Upper lobe of left lung (tissue), 6 donors: ENCODE measurements at regions not wholly inside any gene's neighbourhood (a gene's known extent, or its start where the extent isn't known, plus 50 kb on each side); places are given as distances from the start of the nearest gene placed in this dataset.

Experiments used
- ATAC-seq, 2 donors: fragments of 200-7000 bp; cut with Tn5 transposase; one replicate each; pipeline ENCODE4 v1.9.1; 2022; ENCODE audit warnings: mild to moderate bottlenecking in 2 of 2, moderate library complexity in 2 of 2; ENCODE audit not compliant: low FRiP score in 2 of 2
- DNase-seq, 2 donors: peaks; one replicate each; pipeline ENCODE4 v3.0.0-alpha.2; 2019 to 2020
- H3K27ac ChIP-seq, 4 donors: fragments of 200-600 bp; sonication (generic); one replicate each; pipeline ENCODE4 v1.5.1; 2016 to 2019
- H3K27me3 ChIP-seq, 4 donors: fragments of 200-600 bp; sonication (generic); one replicate each; pipeline ENCODE4 v1.5.1; 2017 to 2019
- H3K36me3 ChIP-seq, 4 donors: fragments of 200-600 bp; sonication (generic); one replicate each; pipeline ENCODE4 v1.5.1; 2016 to 2019
- H3K4me1 ChIP-seq, 4 donors: fragments of 200-600 bp; sonication (generic); one replicate each; pipeline ENCODE4 v1.5.1; 2018 to 2019
- H3K4me3 ChIP-seq, 4 donors: fragments of 200-600 bp; sonication (generic); one replicate each; pipeline ENCODE4 v1.5.1; 2017 to 2019; ENCODE audit warnings: mild to moderate bottlenecking in 2 of 4, moderate library complexity in 1 of 4
- H3K9me3 ChIP-seq, 4 donors: fragments of 200-600 bp; sonication (generic); one replicate each; pipeline ENCODE4 v1.5.1; 2018 to 2019
- EP300 ChIP-seq, 4 donors: sonication (generic); formaldehyde crosslinking; IDR thresholded peaks; one replicate each; pipeline ENCODE4 v1.5.1; 2017; ENCODE audit warnings: antibody characterized with exemption in 4 of 4, control low read depth in 2 of 4
- POLR2A ChIP-seq, 4 donors: fragments of 450-650 bp; IDR thresholded peaks; one replicate each; pipeline ENCODE4 v1.5.1; 2016 to 2017; ENCODE audit warnings: antibody characterized with exemption in 4 of 4, mild to moderate bottlenecking in 2 of 4
- POLR2AphosphoS5 ChIP-seq, 2 donors: sonication (generic); formaldehyde crosslinking; IDR thresholded peaks; one replicate each; pipeline ENCODE4 v1.5.1; 2017; ENCODE audit warnings: antibody characterized with exemption in 2 of 2
- WGBS, 2 donors: methylation state at CpG; one replicate each; pipeline ENCODE4 v1.1.5; 2017 to 2018; 5-methylcytosine and 5-hydroxymethylcytosine counted together
- TF ChIP-seq, protein P1 (sequence below), 6 experiments: fragments of 450-650 bp in 4 of 6; fragments of 200-600 bp in 2 of 6; sonication (generic) in 2 of 6; IDR thresholded peaks; one replicate each; pipeline ENCODE4 v1.5.1; 2016 to 2019; ENCODE audit warnings: antibody characterized with exemption in 6 of 6
- donor health status: DM: no; HTN: no; CAD: no; lungs with moderate emphysema.
- donor health status: DM: no; HTN: yes; CAD: no; lungs with severe emphysema.

DNA sequence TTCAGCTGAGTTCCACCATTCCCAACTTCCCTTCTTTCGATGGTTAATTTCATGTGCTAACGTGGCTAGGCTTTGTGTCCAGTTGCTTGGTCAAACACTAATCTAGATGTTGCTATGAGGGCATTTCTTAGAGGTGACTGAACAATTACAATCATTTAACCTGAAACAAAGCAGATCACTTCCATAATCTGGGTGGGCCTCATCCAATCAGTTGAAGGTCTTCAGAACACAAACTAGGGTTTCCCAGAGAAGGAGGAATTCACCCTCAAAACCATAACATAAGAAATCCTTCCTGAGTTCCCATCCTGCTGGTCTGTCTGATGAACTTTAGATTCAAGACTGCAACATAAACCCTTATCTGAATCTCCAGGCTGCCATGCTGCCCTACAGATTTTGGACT lies 2381.7 kb downstream of the MAT2B start:
- DNase-seq: no peak
- ATAC-seq: no peak
- no peaks in the 10 kb centered on the region for H3K4me1 ChIP-seq
- H3K27me3 ChIP-seq: no peaks in the 10 kb centered on the region
- TF ChIP-seq POLR2A (IDR thresholded peaks at IDR 0.05): no peak
- TF ChIP-seq EP300 (IDR thresholded peaks at IDR 0.05): no peak
- TF ChIP-seq, protein P1, sequence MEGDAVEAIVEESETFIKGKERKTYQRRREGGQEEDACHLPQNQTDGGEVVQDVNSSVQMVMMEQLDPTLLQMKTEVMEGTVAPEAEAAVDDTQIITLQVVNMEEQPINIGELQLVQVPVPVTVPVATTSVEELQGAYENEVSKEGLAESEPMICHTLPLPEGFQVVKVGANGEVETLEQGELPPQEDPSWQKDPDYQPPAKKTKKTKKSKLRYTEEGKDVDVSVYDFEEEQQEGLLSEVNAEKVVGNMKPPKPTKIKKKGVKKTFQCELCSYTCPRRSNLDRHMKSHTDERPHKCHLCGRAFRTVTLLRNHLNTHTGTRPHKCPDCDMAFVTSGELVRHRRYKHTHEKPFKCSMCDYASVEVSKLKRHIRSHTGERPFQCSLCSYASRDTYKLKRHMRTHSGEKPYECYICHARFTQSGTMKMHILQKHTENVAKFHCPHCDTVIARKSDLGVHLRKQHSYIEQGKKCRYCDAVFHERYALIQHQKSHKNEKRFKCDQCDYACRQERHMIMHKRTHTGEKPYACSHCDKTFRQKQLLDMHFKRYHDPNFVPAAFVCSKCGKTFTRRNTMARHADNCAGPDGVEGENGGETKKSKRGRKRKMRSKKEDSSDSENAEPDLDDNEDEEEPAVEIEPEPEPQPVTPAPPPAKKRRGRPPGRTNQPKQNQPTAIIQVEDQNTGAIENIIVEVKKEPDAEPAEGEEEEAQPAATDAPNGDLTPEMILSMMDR (IDR thresholded peaks at IDR 0.05): no peak
- no peak for TF ChIP-seq POLR2AphosphoS5 (IDR thresholded peaks at IDR 0.05)
- no peak overlapping the region for H3K27ac ChIP-seq
- no peak overlapping the region for H3K4me3 ChIP-seq
- no peaks in the 10 kb centered on the region for H3K36me3 ChIP-seq
- 77 to 89% methylated on average over 2 of the region's 2 CpGs for WGBS, 2 donors
- H3K9me3 ChIP-seq: no peaks in the 10 kb centered on the region

GRCh38 chr5:165892383-165892782 lies 2387.0 kb downstream of the MAT2B start:
- no peaks in the 10 kb centered on the region for H3K36me3 ChIP-seq
- no peaks in the 10 kb centered on the region for H3K9me3 ChIP-seq
- DNase-seq (no peak), ATAC-seq (no peak)
- 84 to 87% methylated on average over 6 of the region's 6 CpGs for WGBS, 2 donors
- no peaks in the 10 kb centered on the region for H3K4me1 ChIP-seq
- H3K27me3 ChIP-seq: no peaks in the 10 kb centered on the region
- TF ChIP-seq POLR2A (IDR thresholded peaks at IDR 0.05): no peak
- H3K27ac ChIP-seq: no peak overlapping the region
- no peak overlapping the region for H3K4me3 ChIP-seq

DNA sequence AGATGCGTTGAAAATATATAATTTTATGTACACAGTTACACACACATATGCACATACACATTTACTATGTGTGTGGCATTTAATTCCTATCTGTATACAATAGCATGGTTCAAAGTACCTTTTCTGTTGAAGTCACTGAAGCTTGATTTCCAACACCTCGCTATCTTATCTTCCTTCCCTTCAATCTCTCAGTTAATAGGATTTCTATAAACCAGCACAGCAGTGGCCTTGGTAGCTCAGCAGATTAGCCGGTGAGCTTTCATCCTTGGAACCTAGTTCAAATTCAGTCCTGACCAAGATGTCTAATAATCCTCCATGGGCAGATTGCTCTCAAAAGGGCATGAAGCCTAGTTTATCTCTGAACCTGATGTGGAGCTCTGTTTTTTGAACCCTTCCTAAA lies 2389.5 kb downstream of the MAT2B start:
- no peak for DNase-seq
- no peak overlapping the region for H3K27ac ChIP-seq

GRCh38 chr5:165903835-165904234 lies 2387.6 kb upstream of the WWC1 start:
- TF ChIP-seq, protein P1 (IDR thresholded peaks at IDR 0.05): no peak
- no peak for TF ChIP-seq EP300 (IDR thresholded peaks at IDR 0.05)
- no peak for TF ChIP-seq POLR2A (IDR thresholded peaks at IDR 0.05)
- TF ChIP-seq POLR2AphosphoS5 (IDR thresholded peaks at IDR 0.05): no peak

More for the DNA sequence above, 2389.5 kb downstream of the MAT2B start:
- H3K4me1 ChIP-seq: no peaks in the 10 kb centered on the region
- peaks cover 0 to 4% (median 0%) of the 10 kb centered on the region in 4 donors for H3K9me3 ChIP-seq
- ATAC-seq: no peak
- WGBS, 2 donors: 64 to 67% methylated on average over 3 of the region's 3 CpGs
- no peak overlapping the region for H3K4me3 ChIP-seq
- TF ChIP-seq, protein P1 (IDR thresholded peaks at IDR 0.05): no peak
- no peak for TF ChIP-seq POLR2A (IDR thresholded peaks at IDR 0.05)
- no peak for TF ChIP-seq EP300 (IDR thresholded peaks at IDR 0.05)
- TF ChIP-seq POLR2AphosphoS5 (IDR thresholded peaks at IDR 0.05): no peak
- H3K36me3 ChIP-seq: no peaks in the 10 kb centered on the region
- H3K27me3 ChIP-seq: no peaks in the 10 kb centered on the region

DNA sequence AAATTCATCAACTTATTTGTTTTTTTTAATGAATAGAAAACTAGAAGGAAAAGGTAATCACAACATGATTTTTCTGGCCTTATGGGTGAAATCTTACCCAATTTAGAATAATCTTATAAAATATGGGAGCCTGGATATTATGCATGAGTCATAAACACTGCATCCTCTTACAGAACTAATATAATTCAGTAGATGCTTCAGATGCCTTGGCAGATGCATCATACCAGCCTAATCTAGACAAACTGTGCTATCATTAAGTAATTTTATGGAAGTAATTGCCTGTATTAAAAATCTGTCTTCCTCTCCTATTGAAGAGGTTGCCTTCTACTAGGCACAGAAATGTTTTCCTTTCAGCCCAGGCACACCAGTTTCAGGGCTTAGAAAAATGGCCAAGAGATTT lies 2384.6 kb upstream of the WWC1 start:
- H3K4me1 ChIP-seq: no peaks in the 10 kb centered on the region
- no peak for DNase-seq

More at GRCh38 chr5:165903835-165904234, 2387.6 kb upstream of the WWC1 start:
- 90 to 91% methylated on average over 1 of the region's 1 CpG for WGBS, 2 donors
- Histone ChIP-seq H3K4me3 (no peak overlapping the region), H3K27ac (no peak overlapping the region), H3K36me3 (no peaks in the 10 kb centered on the region), H3K27me3 (no peaks in the 10 kb centered on the region), H3K4me1 (no peaks in the 10 kb centered on the region), H3K9me3 (peaks cover 0 to under 1% (median 0%) of the 10 kb centered on the region in 4 donors)
- DNase-seq (no peak), ATAC-seq (no peak)

More for the DNA sequence above, 2384.6 kb upstream of the WWC1 start:
- no peaks in the 10 kb centered on the region for H3K27me3 ChIP-seq
- H3K36me3 ChIP-seq: no peaks in the 10 kb centered on the region
- ATAC-seq: no peak
- no peak for TF ChIP-seq POLR2A (IDR thresholded peaks at IDR 0.05)
- TF ChIP-seq EP300 (IDR thresholded peaks at IDR 0.05): no peak
- TF ChIP-seq POLR2AphosphoS5 (IDR thresholded peaks at IDR 0.05): no peak
- TF ChIP-seq, protein P1 (IDR thresholded peaks at IDR 0.05): no peak
- H3K4me3 ChIP-seq: no peak overlapping the region
- no peak overlapping the region for H3K27ac ChIP-seq
- peaks cover 0 to 8% (median 3%) of the 10 kb centered on the region in 4 donors for H3K9me3 ChIP-seq
